PC-3 (cell line): ENCODE measurements at regions not wholly inside any gene's neighbourhood (a gene's known extent, or its start where the extent isn't known, plus 50 kb on each side); places are given as distances from the start of the nearest gene placed in this dataset.

Source experiments
- ATAC-seq: fragments of 200-7000 bp; cut with Tn5 transposase; 2 replicates; pipeline ENCODE4 v1.9.1; 2020; ENCODE audit warnings: mild to moderate bottlenecking, moderate library complexity
- BruUV-seq: library from RNA; stranded (reverse); fragments of 400-500 nt; replicated peaks from 2 replicates; lab custom pipeline; 2021; lab: Mats Ljungman, UMichigan
- CTCF ChIA-PET: fragments of 300-600 bp; sonication (Branson Sonifier 250); formaldehyde crosslinking; loops from one replicate; lab custom pipeline; 2022; ENCODE audit warnings: antibody characterized with exemption; lab: Charles Lee
- POLR2A ChIA-PET: fragments of 300-600 bp; sonication (Branson Sonifier 250); formaldehyde crosslinking; loops from one replicate; lab custom pipeline; 2022; ENCODE audit warnings: antibody characterized with exemption; ENCODE audit not compliant: unreplicated experiment; lab: Charles Lee
- DNase-seq: peaks from one replicate; pipeline ENCODE4 v3.0.0-alpha.2; 2015
- H2AFZ ChIP-seq: fragments of 300-600 bp; sonication (generic); 2 replicates; pipeline ENCODE4 v1.6.0; 2016; ENCODE audit warnings: antibody characterized with exemption, low read length
- H3F3A ChIP-seq: fragments of 300-600 bp; sonication (generic); one replicate; pipeline ENCODE4 v1.6.0; 2017; ENCODE audit warnings: antibody characterized with exemption, low read length, control low read depth, mild to moderate bottlenecking; ENCODE audit not compliant: unreplicated experiment
- H3K27ac ChIP-seq: fragments of 300-600 bp; sonication (generic); 2 replicates; pipeline ENCODE4 v1.5.1; 2016; ENCODE audit warnings: mild to moderate bottlenecking, low read length
- H3K27me3 ChIP-seq: fragments of 300-600 bp; sonication (generic); 2 replicates; pipeline ENCODE4 v1.6.1; 2016; ENCODE audit warnings: low read length, mixed read lengths
- H3K36me3 ChIP-seq: fragments of 300-600 bp; sonication (generic); 2 replicates; pipeline ENCODE4 v1.6.1; 2016; ENCODE audit warnings: low read depth, mixed run types, low read length, mixed read lengths
- H3K4me1 ChIP-seq: fragments of 300-600 bp; sonication (generic); 2 replicates; pipeline ENCODE4 v1.5.1; 2016; ENCODE audit warnings: low read length; ENCODE audit not compliant: insufficient read depth
- H3K4me2 ChIP-seq: fragments of 300-600 bp; sonication (generic); 2 replicates; pipeline ENCODE4 v1.6.0; 2016; ENCODE audit warnings: low read length
- H3K4me3 ChIP-seq: fragments of 300-600 bp; sonication (generic); 2 replicates; pipeline ENCODE4 v1.5.1; 2016; ENCODE audit warnings: mild to moderate bottlenecking, low read length, mixed read lengths
- H3K79me2 ChIP-seq: fragments of 300-600 bp; sonication (generic); 2 replicates; pipeline ENCODE4 v1.6.1; 2017; ENCODE audit warnings: low read length, mixed read lengths
- H3K9ac ChIP-seq: fragments of 300-600 bp; sonication (generic); 2 replicates; pipeline ENCODE4 v1.6.0; 2016; ENCODE audit warnings: mild to moderate bottlenecking, low read length
- H3K9me2 ChIP-seq: fragments of 300-600 bp; sonication (generic); replicated peaks from 2 replicates; pipeline ENCODE4 v1.6.1; 2016; ENCODE audit warnings: mixed run types, low read length, mixed read lengths
- H3K9me3 ChIP-seq: fragments of 300-600 bp; sonication (generic); 2 replicates; pipeline ENCODE4 v1.6.1; 2016; ENCODE audit warnings: low read length, mixed read lengths
- H4K20me1 ChIP-seq: fragments of 300-600 bp; sonication (generic); 2 replicates; pipeline ENCODE4 v1.6.1; 2016; ENCODE audit warnings: low read length, mixed read lengths
- CTCF ChIP-seq: fragments of 300-600 bp; sonication (generic); conservative IDR thresholded peaks from 2 replicates; pipeline ENCODE4 v1.5.1; 2017; ENCODE audit warnings: antibody characterized with exemption, low read depth, mild to moderate bottlenecking, low read length
- EZH2 ChIP-seq: fragments of 300-600 bp; sonication (generic); IDR thresholded peaks from one replicate; pipeline ENCODE4 v1.6.1; 2017; ENCODE audit warnings: antibody characterized with exemption, mild to moderate bottlenecking, low read length; ENCODE audit not compliant: unreplicated experiment
- EZH2phosphoT487 ChIP-seq: fragments of 300-600 bp; sonication (generic); IDR thresholded peaks from 2 replicates; pipeline ENCODE4 v1.6.1; 2018; ENCODE audit warnings: mild to moderate bottlenecking, antibody characterized with exemption, low read length, borderline replicate concordance
- intact Hi-C: fragments of 100-400 bp; cut with micrococcal nuclease; formaldehyde crosslinking; loops from 2 replicates; pipeline ENCODE4 v1.9.0; 2023

DNA sequence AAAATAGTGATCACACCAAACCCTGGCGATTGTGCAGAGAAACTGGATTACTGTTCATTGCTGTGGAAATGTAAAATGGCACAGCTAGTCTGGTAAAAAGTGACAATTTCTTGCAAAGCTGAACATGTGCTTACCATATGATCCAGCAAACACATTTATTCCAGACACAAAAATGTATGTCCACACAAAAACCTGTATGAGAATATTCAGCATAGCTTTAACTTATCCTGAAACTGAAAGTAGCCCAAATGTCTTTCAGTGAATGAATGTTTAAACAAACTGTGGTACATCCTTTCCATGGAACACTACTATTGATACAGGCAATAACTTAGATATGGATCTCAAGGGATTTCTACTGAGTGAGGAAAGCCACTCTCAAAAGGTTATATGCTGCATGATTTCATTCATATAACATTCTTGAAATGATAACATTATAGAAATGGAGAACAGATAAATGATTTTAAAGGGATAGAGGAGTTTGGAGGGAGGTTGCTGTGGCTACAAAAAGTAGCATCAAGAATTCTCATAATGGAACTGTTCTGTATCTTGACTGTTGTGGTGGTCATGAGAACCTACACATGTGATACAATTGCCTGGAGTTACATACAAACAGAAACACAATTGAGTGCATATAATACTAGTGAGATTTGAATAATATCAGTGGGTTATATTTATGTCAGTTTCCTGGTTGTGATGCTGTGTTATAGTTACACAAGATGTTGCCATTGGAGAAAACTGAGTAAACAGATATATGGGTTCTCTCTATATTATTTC is 70.7 kb upstream of the DPH6 start:
- no peaks in the 10 kb centered on the region for H3K9me3 ChIP-seq

DNA sequence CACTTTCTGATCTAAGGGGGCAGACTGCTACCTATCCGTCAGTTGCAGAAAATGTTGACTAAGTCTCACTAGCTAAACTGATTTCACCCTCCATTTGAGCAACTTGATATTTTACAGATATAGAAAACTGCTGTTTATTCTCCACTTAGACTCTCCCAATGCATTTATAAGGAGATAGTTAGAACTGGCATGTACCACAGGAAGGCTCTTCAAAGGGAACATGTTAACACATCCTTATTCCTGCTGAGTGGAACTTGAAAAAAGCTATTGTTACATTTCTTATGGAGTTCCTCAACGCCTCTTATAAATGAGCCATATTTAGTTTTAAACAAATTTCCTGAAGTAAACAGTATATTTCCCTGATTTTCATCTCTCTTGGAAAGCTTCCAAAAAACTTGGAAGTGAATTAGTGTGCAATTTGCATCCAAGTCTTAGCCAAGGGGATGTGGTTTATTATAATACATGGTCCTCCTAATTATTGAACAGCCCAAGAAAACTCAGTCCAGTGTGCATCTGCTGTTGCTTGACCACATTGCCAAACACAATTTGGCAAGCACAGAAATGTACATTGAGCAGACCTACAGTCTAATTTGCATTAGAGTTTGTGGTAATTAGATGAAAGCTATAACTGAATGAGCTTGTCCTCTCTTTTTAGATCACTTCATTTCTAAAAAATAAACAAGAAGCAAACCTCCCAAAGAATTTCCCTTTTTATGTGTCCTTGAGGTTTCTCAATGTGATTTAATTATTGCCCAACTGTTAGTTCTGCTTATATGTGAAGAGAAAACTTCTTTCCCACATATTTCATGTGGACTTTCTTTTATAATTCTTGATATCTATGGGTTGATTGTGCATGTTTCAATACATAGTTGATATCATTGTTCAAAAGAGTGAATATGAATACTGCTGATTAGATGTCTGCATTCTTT is 72.6 kb upstream of the DPH6 start:
- Histone ChIP-seq H3K9ac (no peak overlapping the region), H3K27me3 (no peaks in the 10 kb centered on the region), H3K4me1 (no peaks in the 10 kb centered on the region), H3K36me3 (no peaks in the 10 kb centered on the region), H3F3A (no peaks in the 10 kb centered on the region), H3K27ac (no peak overlapping the region), H3K9me3 (no peaks in the 10 kb centered on the region), H2AFZ (no peak overlapping the region), H3K9me2 (no peaks in the 10 kb centered on the region), H3K4me2 (no peak overlapping the region), H4K20me1 (no peaks in the 10 kb centered on the region), H3K79me2 (no peaks in the 10 kb centered on the region), H3K4me3 (no peak overlapping the region)
- DNase-seq, result no peak
- BruUV-seq, result no TSS peak
- CTCF ChIA-PET, result interaction anchor here (0.6 kb wide), 1 partner anchor 997 kb away, joined by 3 read pairs; no protein-coding TSS in a partner anchor
- intact Hi-C loops, result no loop called here
- TF ChIP-seq EZH2phosphoT487 (no peak), EZH2 (no peak), CTCF (no peak)
- no peak for ATAC-seq
- POLR2A ChIA-PET, result no interaction called here

More for the DNA sequence above, 70.7 kb upstream of the DPH6 start:
- ChIA-PET CTCF (no interaction called here), POLR2A (no interaction called here)
- Histone ChIP-seq H3K9ac (no peak overlapping the region), H2AFZ (no peak overlapping the region), H3F3A (no peaks in the 10 kb centered on the region), H3K27me3 (no peaks in the 10 kb centered on the region), H3K4me3 (no peak overlapping the region), H3K79me2 (no peaks in the 10 kb centered on the region), H3K36me3 (no peaks in the 10 kb centered on the region), H4K20me1 (no peaks in the 10 kb centered on the region), H3K9me2 (no peaks in the 10 kb centered on the region), H3K4me2 (no peak overlapping the region), H3K4me1 (no peaks in the 10 kb centered on the region), H3K27ac (no peak overlapping the region)
- intact Hi-C loops, result no loop called here
- no peak for ATAC-seq
- BruUV-seq, result no TSS peak
- no peak for DNase-seq
- TF ChIP-seq EZH2phosphoT487, result no peak
- TF ChIP-seq EZH2, result no peak

DNA sequence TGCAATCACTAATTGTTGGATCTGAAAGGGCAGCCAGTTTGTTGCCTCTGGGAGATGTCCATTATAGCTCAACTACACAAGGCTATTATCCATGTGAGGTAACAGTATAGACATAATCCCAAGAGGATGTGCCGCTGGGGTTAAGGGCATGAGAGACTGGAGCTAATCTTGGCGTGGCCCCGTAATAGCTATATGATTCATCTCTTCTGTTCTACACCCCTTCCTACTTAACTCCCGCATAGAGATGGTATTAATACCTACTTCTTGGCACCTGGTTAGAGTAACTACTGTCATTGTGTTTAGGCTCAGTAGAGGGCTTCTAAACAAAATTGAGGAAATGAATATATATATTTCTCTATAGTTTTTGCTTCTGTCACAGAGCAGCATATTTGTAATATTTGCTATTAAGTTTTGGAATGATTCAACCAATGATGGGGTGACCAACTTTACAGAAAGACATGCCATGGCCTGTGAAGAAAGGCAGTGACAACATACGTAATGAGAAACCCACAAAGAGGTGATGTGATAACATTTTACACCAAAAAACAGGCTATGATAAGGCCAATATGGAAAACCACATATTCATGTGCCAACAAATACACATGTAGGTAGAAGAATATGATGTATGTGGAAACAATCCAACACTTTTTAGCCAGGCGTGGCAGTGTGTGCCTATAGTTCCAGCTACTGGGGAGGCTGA is 76.8 kb upstream of the DPH6 start:
- TF ChIP-seq EZH2 (no peak), CTCF (no peak), EZH2phosphoT487 (no peak)

More for the DNA sequence above, 76.8 kb upstream of the DPH6 start:
- no peak overlapping the region for H3K9ac ChIP-seq
- H3K4me3 ChIP-seq, result no peak overlapping the region
- H3F3A ChIP-seq, result no peaks in the 10 kb centered on the region
- H2AFZ ChIP-seq, result no peak overlapping the region
- H3K4me1 ChIP-seq, result no peaks in the 10 kb centered on the region
- H3K79me2 ChIP-seq, result no peaks in the 10 kb centered on the region
- H4K20me1 ChIP-seq, result no peaks in the 10 kb centered on the region
- H3K27ac ChIP-seq, result no peak overlapping the region
- intact Hi-C loops, result no loop called here
- H3K9me3 ChIP-seq, result no peaks in the 10 kb centered on the region
- no peaks in the 10 kb centered on the region for H3K27me3 ChIP-seq
- POLR2A ChIA-PET, result no interaction called here
- no TSS peak for BruUV-seq
- H3K36me3 ChIP-seq, result no peaks in the 10 kb centered on the region
- no peak for DNase-seq
- CTCF ChIA-PET, result no interaction called here
- no peak overlapping the region for H3K4me2 ChIP-seq
- ATAC-seq, result no peak
- H3K9me2 ChIP-seq, result no peaks in the 10 kb centered on the region
